HCT116 (cell line): ENCODE measurements at regions not wholly inside any gene's neighbourhood (a gene's known extent, or its start where the extent isn't known, plus 50 kb on each side); places are given as distances from the start of the nearest gene placed in this dataset.

Experiments
- ATAC-seq: fragments of 200-7000 bp; cut with Tn5 transposase; 2 replicates; pipeline ENCODE4 v1.9.1; 2020; ENCODE audit warnings: mild to moderate bottlenecking, moderate library complexity
- BruUV-seq: library from RNA; stranded (reverse); fragments of 400-500 nt; replicated peaks from 2 replicates; lab custom pipeline; 2021; lab: Mats Ljungman, UMichigan
- CTCF ChIA-PET: fragments of 300-600 bp; sonication (Branson Sonifier 250); formaldehyde crosslinking; loops from one replicate; lab custom pipeline; 2021; ENCODE audit warnings: antibody characterized with exemption; lab: Charles Lee
- POLR2A ChIA-PET: fragments of 300-600, 350-600 bp; sonication (Branson Sonifier 250); formaldehyde crosslinking; loops from one replicate; lab custom pipeline; 2021; ENCODE audit warnings: antibody characterized with exemption; lab: Charles Lee
- RAD21 ChIA-PET, 2 experiments: fragments of 300-600 bp; sonication (Branson Sonifier 250); formaldehyde crosslinking; loops; one replicate each; lab custom pipeline; 2023; ENCODE audit warnings: low total read pairs in 2 of 2; ENCODE audit not compliant: uncharacterized antibody in 2 of 2, unreplicated experiment in 2 of 2, low non-redundant PET in 1 of 2; lab: Charles Lee
- DNase-seq: peaks from one replicate; pipeline ENCODE4 v3.0.0-alpha.2; 2010; ENCODE audit warnings: low read depth, low spot score
- H2AFZ ChIP-seq: fragments of 200-600 bp; shearing (Covaris generic), sonication (generic); 2 replicates; pipeline ENCODE4 v1.6.1; 2017; ENCODE audit warnings: low read depth, mixed run types, mixed read lengths, antibody characterized with exemption, low read length; ENCODE audit not compliant: poor library complexity, severe bottlenecking
- H3K27ac ChIP-seq: 2 replicates; pipeline ENCODE4 v1.5.1; 2012; ENCODE audit warnings: low read depth, low read length
- H3K27me3 ChIP-seq: fragments of 200-600 bp; sonication (generic); 2 replicates; pipeline ENCODE4 v1.6.1; 2016; ENCODE audit warnings: mixed run types, low read length, mixed read lengths; ENCODE audit not compliant: insufficient read depth
- H3K36me3 ChIP-seq, 2 experiments: fragments of 200-500 bp in 1 of 2; fragments of 200-600 bp in 1 of 2; sonication (Bioruptor generic) in 1 of 2; sonication (generic) in 1 of 2; 2 replicates each; pipeline versions ENCODE4 v1.5.1 to v1.6.1; 2014 to 2016; ENCODE audit warnings: low read length in 2 of 2, inconsistent platforms in 1 of 2, mixed read lengths in 1 of 2, mixed run types in 1 of 2; ENCODE audit not compliant: insufficient read depth in 2 of 2, control insufficient read depth in 1 of 2
- H3K4me1 ChIP-seq, 2 experiments: fragments of 200-600 bp in 1 of 2; sonication (generic) in 1 of 2; 2 replicates each; pipeline versions ENCODE4 v1.5.1 to v1.6.1; 2012 to 2017; ENCODE audit warnings: low read length in 2 of 2, inconsistent platforms in 1 of 2, mild to moderate bottlenecking in 1 of 2, mixed read lengths in 1 of 2, mixed run types in 1 of 2, moderate library complexity in 1 of 2; ENCODE audit not compliant: insufficient read depth in 2 of 2, control insufficient read depth in 1 of 2
- H3K4me2 ChIP-seq: fragments of 200-600 bp; sonication (generic); 2 replicates; pipeline ENCODE4 v1.6.1; 2017; ENCODE audit warnings: mixed run types, low read length, mixed read lengths
- H3K4me3 ChIP-seq, 2 experiments: fragments of 200-600 bp in 1 of 2; sonication (generic) in 1 of 2; replicated peaks in 1 of 2; 2 replicates each; pipeline ENCODE4 v1.5.1; 2011 to 2016; ENCODE audit warnings: low read length in 2 of 2, control low read depth in 1 of 2, low read depth in 1 of 2, mild to moderate bottlenecking in 1 of 2, mixed read lengths in 1 of 2, mixed run types in 1 of 2
- H3K79me2 ChIP-seq: fragments of 200-600 bp; sonication (generic); 2 replicates; pipeline ENCODE4 v1.6.1; 2017; ENCODE audit warnings: mild to moderate bottlenecking, mixed run types, low read length, moderate library complexity, mixed read lengths; ENCODE audit not compliant: insufficient read depth
- H3K9ac ChIP-seq: fragments of 200-600 bp; sonication (generic); 2 replicates; pipeline ENCODE4 v1.6.1; 2016; ENCODE audit warnings: low read length, mixed read lengths
- H3K9me2 ChIP-seq: fragments of 200-600 bp; sonication (generic), shearing (Covaris generic); 2 replicates; pipeline ENCODE4 v1.6.1; 2017; ENCODE audit warnings: mixed run types, mild to moderate bottlenecking, moderate library complexity; ENCODE audit not compliant: insufficient read depth
- H3K9me3 ChIP-seq, 2 experiments: fragments of 200-500 bp in 1 of 2; fragments of 200-600 bp in 1 of 2; sonication (Bioruptor generic) in 1 of 2; sonication (generic) in 1 of 2; 2 replicates each; pipeline ENCODE4 v1.6.1; 2014 to 2017; ENCODE audit warnings: low read length in 2 of 2, mixed read lengths in 2 of 2, inconsistent platforms in 1 of 2, low read depth in 1 of 2, mild to moderate bottlenecking in 1 of 2, mixed run types in 1 of 2, moderate library complexity in 1 of 2; ENCODE audit not compliant: control insufficient read depth in 1 of 2, insufficient read depth in 1 of 2
- H4K20me1 ChIP-seq: fragments of 200-600 bp; sonication (generic), shearing (Covaris generic); 2 replicates; pipeline ENCODE4 v1.6.1; 2017; ENCODE audit warnings: mixed run types, mild to moderate bottlenecking, moderate library complexity; ENCODE audit not compliant: insufficient read depth
- CBX3 ChIP-seq: IDR thresholded peaks from 2 replicates; pipeline ENCODE4 v1.6.1; 2012; ENCODE audit warnings: low read depth
- ELF1 ChIP-seq: IDR thresholded peaks from 2 replicates; pipeline ENCODE4 v1.6.1; 2012; ENCODE audit warnings: low read depth, borderline replicate concordance
- EZH2 ChIP-seq: fragments of 200-600 bp; sonication (generic); IDR thresholded peaks from 2 replicates; pipeline ENCODE4 v1.6.1; 2017; ENCODE audit warnings: antibody characterized with exemption, mixed run types
- EZH2phosphoT487 ChIP-seq: fragments of 200-600 bp; IDR thresholded peaks from 2 replicates; pipeline ENCODE4 v1.6.1; 2018; ENCODE audit warnings: antibody characterized with exemption, borderline replicate concordance
- MAX ChIP-seq: IDR thresholded peaks from 2 replicates; pipeline ENCODE4 v1.6.1; 2012
- REST ChIP-seq: IDR thresholded peaks from 2 replicates; pipeline ENCODE4 v1.6.1; 2012; ENCODE audit warnings: low read depth
- TCF7L2 ChIP-seq: IDR thresholded peaks from 2 replicates; pipeline ENCODE4 v1.7.0; 2011; ENCODE audit warnings: borderline replicate concordance, inconsistent platforms; ENCODE audit not compliant: insufficient read depth, insufficient read length; ENCODE audit errors: extremely low read depth
- ZNF274 ChIP-seq: fragments of 200-500 bp; sonication (Bioruptor generic); IDR thresholded peaks from 2 replicates; pipeline ENCODE4 v1.6.1; 2014; ENCODE audit warnings: mild to moderate bottlenecking, low read depth, low read length, inconsistent platforms
- intact Hi-C: fragments of 100-400 bp; cut with micrococcal nuclease; formaldehyde crosslinking; loops from 2 replicates; pipeline ENCODE4 v1.10.0; 2022

- Histone ChIP-seq H3K27ac (no peak overlapping the region), H3K27me3 (no peaks in the 10 kb centered on the region), H3K9me3 (peaks cover 13 to 30% of the 10 kb centered on the region in 2 experiments; a peak in 2 of 4 replicates), H3K4me3 (no peak overlapping the region), H3K36me3 (no peaks in the 10 kb centered on the region; a peak in 1 of 4 replicates), H2AFZ (no peak overlapping the region), H3K79me2 (no peaks in the 10 kb centered on the region), H3K4me2 (no peak overlapping the region), H3K9me2 (no peaks in the 10 kb centered on the region), H3K9ac (no peak overlapping the region), H3K4me1 (no peaks in the 10 kb centered on the region), H4K20me1 (no peaks in the 10 kb centered on the region)
- CTCF ChIA-PET: no interaction called here
- POLR2A ChIA-PET: no interaction called here
- no peak for TF ChIP-seq EZH2phosphoT487
- TF ChIP-seq ELF1: no peak
- TF ChIP-seq MAX: no peak
- no peak for TF ChIP-seq ZNF274
- no peak for TF ChIP-seq REST
- TF ChIP-seq CBX3: no peak
- intact Hi-C loops: no loop called here
- RAD21 ChIA-PET: no interaction called here
- ATAC-seq: no peak
- no peak for DNase-seq
- BruUV-seq: no TSS peak
Observed at GRCh38 chr21:25118648-25119047, 488.6 kb downstream of the MRPL39 start.

- H4K20me1 ChIP-seq: no peaks in the 10 kb centered on the region
Observed at GRCh38 chr21:25115021-25115420, 492.3 kb downstream of the MRPL39 start.

More at GRCh38 chr21:25115021-25115420, 492.3 kb downstream of the MRPL39 start:
- DNase-seq (no peak), ATAC-seq (no peak)
- H3K79me2 ChIP-seq: no peaks in the 10 kb centered on the region
- H2AFZ ChIP-seq: no peak overlapping the region
- no peaks in the 10 kb centered on the region for H3K9me2 ChIP-seq
- no peak overlapping the region for H3K9ac ChIP-seq
- ChIA-PET CTCF (no interaction called here), POLR2A (no interaction called here), RAD21 (no interaction called here)
- no peaks in the 10 kb centered on the region for H3K27me3 ChIP-seq
- no peak overlapping the region for H3K4me2 ChIP-seq
- H3K4me3 ChIP-seq: no peak overlapping the region
- TF ChIP-seq EZH2 (no peak), TCF7L2 (no peak), REST (no peak)
- H3K27ac ChIP-seq: no peak overlapping the region
- H3K9me3 ChIP-seq: peaks cover 18 to 27% of the 10 kb centered on the region in 2 experiments; a peak in 2 of 4 replicates
- H3K4me1 ChIP-seq: no peaks in the 10 kb centered on the region
- H3K36me3 ChIP-seq: no peaks in the 10 kb centered on the region; a peak in 1 of 4 replicates
- no TSS peak for BruUV-seq
- intact Hi-C loops: no loop called here
